Brain microvascular endothelial cell (primary cell): ENCODE measurements at regions not wholly inside any gene's neighbourhood (a gene's known extent, or its start where the extent isn't known, plus 50 kb on each side); places are given as distances from the start of the nearest gene placed in this dataset.
A peak's percentile ranks its signal among the peaks of the same experiment; 100 is the strongest.

Source experiments
- DNase-seq: peaks from one replicate; pipeline ENCODE4 v3.0.0-alpha.2; 2020
- H3K27ac ChIP-seq: fragments of 250-450 bp; sonication (Bioruptor Pico); 2 replicates; pipeline ENCODE4 v1.5.1; 2020; ENCODE audit warnings: mild to moderate bottlenecking, moderate library complexity
- H3K27me3 ChIP-seq: fragments of 250-450 bp; sonication (Bioruptor Pico); replicated peaks from 2 replicates; pipeline ENCODE4 v1.5.1; 2020; ENCODE audit warnings: mild to moderate bottlenecking
- H3K36me3 ChIP-seq: fragments of 250-450 bp; sonication (Bioruptor Pico); replicated peaks from 2 replicates; pipeline ENCODE4 v1.5.1; 2020; ENCODE audit warnings: mild to moderate bottlenecking
- H3K4me3 ChIP-seq: 2 replicates; pipeline ENCODE4 v1.5.1; 2011; ENCODE audit warnings: low read depth, mild to moderate bottlenecking, control low read depth, low read length, moderate library complexity
- CTCF ChIP-seq: IDR thresholded peaks from 2 replicates; pipeline ENCODE4 v1.5.1; 2011; ENCODE audit warnings: low read depth, mild to moderate bottlenecking, moderate library complexity, low read length, control low read depth, inconsistent platforms; ENCODE audit errors: missing control alignments
- in situ Hi-C: cut with HindIII; loops from 2 replicates; pipeline ENCODE4 v1.10.0; 2017; ENCODE audit warnings: low sequenced_read_pairs, low pct_ligation_motif_present

- no peak for DNase-seq
- no peak overlapping the region for H3K27ac ChIP-seq
Observed at GRCh38 chr16:80199614-80200013, 341.2 kb upstream of the DYNLRB2 start.

GRCh38 chr16:80198311-80199299 lies 342.2 kb upstream of the DYNLRB2 start:
- DNase-seq: no peak
- no peaks in the 10 kb centered on the region for H3K27me3 ChIP-seq
- peak overlapping the region; percentile 84 for H3K27ac ChIP-seq
- no peak overlapping the region for H3K4me3 ChIP-seq
- H3K36me3 ChIP-seq: no peaks in the 10 kb centered on the region
- TF ChIP-seq CTCF: no peak
- in situ Hi-C loops: no loop called here

More at GRCh38 chr16:80199614-80200013, 341.2 kb upstream of the DYNLRB2 start:
- TF ChIP-seq CTCF: no peak
- in situ Hi-C loops: no loop called here
- no peaks in the 10 kb centered on the region for H3K27me3 ChIP-seq
- no peaks in the 10 kb centered on the region for H3K36me3 ChIP-seq
- no peak overlapping the region for H3K4me3 ChIP-seq

DNA sequence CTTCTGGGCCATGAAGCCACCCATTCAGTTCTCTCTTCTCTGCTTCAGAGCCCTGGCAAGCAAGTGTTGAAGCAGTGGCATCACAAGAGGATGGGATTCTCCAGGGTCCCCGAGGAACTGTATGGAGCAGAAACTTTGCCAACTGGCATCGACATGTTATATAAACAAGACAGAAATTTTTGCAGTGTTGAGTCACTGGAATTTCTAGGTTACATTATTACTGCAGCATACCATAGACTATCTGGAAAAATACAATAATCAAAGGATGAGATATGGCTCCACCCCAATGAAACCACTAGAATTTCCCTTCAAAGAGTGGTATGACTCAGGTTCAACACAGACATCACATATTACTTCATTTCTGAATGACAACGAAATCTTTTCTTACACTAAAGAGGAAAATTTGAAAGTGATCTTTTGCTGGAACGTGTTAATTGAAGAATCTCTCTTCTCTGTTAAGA lies 343.0 kb upstream of the DYNLRB2 start:
- Histone ChIP-seq H3K4me3 (no peak overlapping the region), H3K36me3 (no peaks in the 10 kb centered on the region), H3K27ac (peak overlapping the region; percentile 84), H3K27me3 (no peaks in the 10 kb centered on the region)
- peak; percentile 85 for DNase-seq
- no peak for TF ChIP-seq CTCF
- in situ Hi-C loops: no loop called here

GRCh38 chr16:80191928-80192327 lies 348.9 kb upstream of the DYNLRB2 start:
- H3K36me3 ChIP-seq: no peaks in the 10 kb centered on the region
- no peaks in the 10 kb centered on the region for H3K27me3 ChIP-seq
- TF ChIP-seq CTCF: no peak
- in situ Hi-C loops: no loop called here
- no peak for DNase-seq
- no peak overlapping the region for H3K4me3 ChIP-seq
- no peak overlapping the region for H3K27ac ChIP-seq

DNA sequence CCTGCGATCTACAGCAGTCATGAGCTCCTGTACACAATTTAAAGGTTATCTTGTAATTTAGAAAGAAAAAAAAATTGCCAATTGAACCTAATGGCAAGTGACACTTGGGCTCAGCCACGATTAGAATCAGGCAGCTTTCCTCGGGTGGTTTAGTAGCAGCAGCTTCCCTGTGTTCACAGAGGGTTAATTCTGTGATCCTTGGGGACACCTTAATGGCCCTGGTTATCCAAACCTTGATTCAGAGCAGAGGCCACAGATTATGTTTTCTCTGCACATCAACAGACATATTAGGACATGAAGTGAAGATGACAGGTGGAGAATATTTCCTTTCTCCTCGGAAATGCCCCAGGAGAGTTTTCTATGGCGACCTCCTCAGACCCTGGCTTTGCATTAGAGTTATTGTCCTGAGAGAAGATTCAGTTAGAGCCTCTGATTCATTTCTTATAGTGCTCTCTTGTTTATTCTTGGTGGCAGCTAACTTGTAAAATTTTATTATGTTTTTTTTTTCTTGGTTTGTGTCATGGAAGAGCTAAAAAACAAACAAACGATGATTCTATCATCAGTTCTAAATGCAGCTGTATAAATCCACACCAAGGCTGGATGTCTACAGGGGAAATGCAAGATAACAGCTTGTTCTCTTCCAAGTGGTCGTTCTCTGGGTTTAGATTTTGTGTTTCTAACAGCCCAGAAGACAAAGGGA lies 351.2 kb upstream of the DYNLRB2 start:
- in situ Hi-C loops: no loop called here
- TF ChIP-seq CTCF: no peak
- no peak for DNase-seq

More for the DNA sequence above, 351.2 kb upstream of the DYNLRB2 start:
- no peak overlapping the region for H3K27ac ChIP-seq
- H3K27me3 ChIP-seq: no peaks in the 10 kb centered on the region
- no peak overlapping the region for H3K4me3 ChIP-seq
- no peaks in the 10 kb centered on the region for H3K36me3 ChIP-seq
